Stimulated activated naive B cell treated with anti-CD40 and anti-IgM and Interleukin-4, amounts not matched to agents 10 μg/mL and 1 μg/mL and 100 μg/mL, for 72 hours (primary cell): ENCODE measurements at regions not wholly inside any gene's neighbourhood (a gene's known extent, or its start where the extent isn't known, plus 50 kb on each side); places are given as distances from the start of the nearest gene placed in this dataset.

Source experiments
- ATAC-seq, 2 donors: fragments of 150-1000 bp; cut with Tn5 transposase; replicated peaks; 2 replicates each; pipeline ENCODE4 v1.10.0; 2021; ENCODE audit warnings: moderate library complexity in 1 of 2
- DNase-seq: peaks from one replicate; pipeline ENCODE4 v3.0.0; 2021
- H3K27ac Mint-ChIP-seq: one replicate; pipeline ENCODE4 v1.8.0; 2022; ENCODE audit warnings: mild to moderate bottlenecking, mixed read lengths
- H3K27me3 Mint-ChIP-seq, 2 donors: one replicate each; pipeline ENCODE4 v1.8.0; 2022; ENCODE audit warnings: mixed read lengths in 2 of 2
- H3K36me3 Mint-ChIP-seq, 2 donors: one replicate each; pipeline ENCODE4 v1.8.0; 2022; ENCODE audit warnings: mixed read lengths in 2 of 2, mild to moderate bottlenecking in 1 of 2
- H3K4me1 Mint-ChIP-seq, 2 donors: one replicate each; pipeline ENCODE4 v1.8.0; 2022; ENCODE audit warnings: mixed read lengths in 2 of 2, mild to moderate bottlenecking in 1 of 2
- H3K4me3 Mint-ChIP-seq, 2 donors: one replicate each; pipeline ENCODE4 v1.8.0; 2022; ENCODE audit warnings: mild to moderate bottlenecking in 2 of 2, mixed read lengths in 2 of 2, moderate library complexity in 1 of 2
- H3K9me3 Mint-ChIP-seq, 2 donors: one replicate each; pipeline ENCODE4 v1.8.0; 2022; ENCODE audit warnings: mixed read lengths in 2 of 2, mild to moderate bottlenecking in 1 of 2

- Mint-ChIP-seq H3K4me1 (no peaks in the 10 kb centered on the region), H3K27ac (no peak overlapping the region), H3K9me3 (peaks cover 0 to 4% of the 10 kb centered on the region in 2 donors), H3K36me3 (no peaks in the 10 kb centered on the region), H3K27me3 (peaks cover 21 to 31% of the 10 kb centered on the region in 2 donors), H3K4me3 (no peak overlapping the region)
- DNase-seq: no peak
- ATAC-seq: no peak
Observed at GRCh38 chr20:51236421-51236820, 213.5 kb upstream of the KCNG1 start.

- H3K4me1 Mint-ChIP-seq: no peaks in the 10 kb centered on the region
- no peak for ATAC-seq
- DNase-seq: no peak
- H3K36me3 Mint-ChIP-seq: no peaks in the 10 kb centered on the region
- no peak overlapping the region for H3K4me3 Mint-ChIP-seq
- no peak overlapping the region for H3K27ac Mint-ChIP-seq
- H3K27me3 Mint-ChIP-seq: peaks cover 19 to 38% of the 10 kb centered on the region in 2 donors
- H3K9me3 Mint-ChIP-seq: peaks cover 2 to 7% of the 10 kb centered on the region in 2 donors
Observed at GRCh38 chr20:51233345-51233744, 210.4 kb upstream of the KCNG1 start.

DNA sequence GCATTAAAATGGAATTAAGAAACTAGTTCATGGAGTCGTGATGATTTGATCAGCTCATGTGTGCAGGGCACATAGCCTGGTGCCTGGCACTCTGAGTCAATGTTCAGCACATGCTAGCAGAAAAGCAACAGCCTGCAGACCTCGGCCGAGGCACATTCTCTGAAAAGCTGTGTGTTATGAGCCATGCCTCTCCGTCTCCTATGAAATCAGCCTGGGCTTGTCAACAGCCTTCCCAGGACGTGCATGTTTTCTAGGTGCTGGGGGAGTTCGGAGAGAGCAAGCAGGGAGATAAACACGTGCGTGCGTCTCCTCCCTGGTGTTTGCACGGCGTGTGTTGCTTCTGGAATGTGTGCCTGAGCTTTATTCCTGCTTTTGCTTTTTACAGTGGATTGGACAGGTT is 207.8 kb upstream of the KCNG1 start:
- Mint-ChIP-seq H3K9me3 (peaks cover 2 to 7% of the 10 kb centered on the region in 2 donors), H3K4me3 (no peak overlapping the region), H3K27me3 (peaks cover 21 to 27% of the 10 kb centered on the region in 2 donors), H3K27ac (no peak overlapping the region), H3K36me3 (no peaks in the 10 kb centered on the region), H3K4me1 (no peaks in the 10 kb centered on the region)
- DNase-seq (no peak), ATAC-seq (no peak)

DNA sequence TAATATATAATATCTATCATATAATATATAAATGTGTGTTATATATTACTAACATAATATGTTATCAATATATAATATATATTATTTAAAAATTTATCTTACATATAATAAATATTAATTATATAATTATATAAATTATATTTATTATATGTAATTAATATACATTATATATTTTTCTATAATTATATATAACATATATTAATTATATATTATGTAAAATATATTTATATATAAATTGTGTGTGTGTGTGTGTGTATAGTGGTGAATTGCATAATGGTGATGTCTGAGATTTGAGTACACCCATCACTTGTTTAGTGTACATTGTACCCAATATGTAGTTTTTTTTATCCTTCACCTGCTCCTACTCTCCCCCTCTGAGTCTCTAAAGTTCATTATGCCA is 205.9 kb upstream of the KCNG1 start:
- Mint-ChIP-seq H3K4me1 (no peaks in the 10 kb centered on the region), H3K27me3 (peaks cover 11 to 14% of the 10 kb centered on the region in 2 donors), H3K4me3 (no peak overlapping the region), H3K27ac (no peak overlapping the region), H3K9me3 (peaks cover 3 to 8% of the 10 kb centered on the region in 2 donors), H3K36me3 (peaks cover 3 to 4% of the 10 kb centered on the region in 2 donors)
- DNase-seq: no peak
- ATAC-seq: no peak

DNA sequence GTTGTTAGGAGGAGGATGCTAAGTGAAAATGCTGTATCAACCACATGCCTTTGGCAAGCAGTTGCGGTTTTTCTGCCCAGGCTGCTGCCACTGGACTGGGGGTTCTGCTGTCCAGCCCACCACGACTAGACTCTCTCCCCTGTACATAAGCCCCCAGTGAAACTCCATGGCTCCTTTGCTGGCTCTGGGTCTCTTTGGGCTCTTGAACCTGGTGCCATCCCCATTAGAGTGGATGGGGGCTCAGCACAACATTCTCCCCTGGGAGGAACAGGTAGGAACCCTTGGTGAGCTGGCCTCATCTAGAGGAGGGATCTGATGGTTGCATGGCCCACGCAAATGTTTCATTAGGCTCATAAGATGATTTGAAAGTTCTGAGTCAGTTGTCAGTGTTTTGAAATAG is 204.8 kb upstream of the KCNG1 start:
- H3K27me3 Mint-ChIP-seq: peaks cover 12 to 16% of the 10 kb centered on the region in 2 donors
- ATAC-seq: no peak
- peaks cover 6 to 11% of the 10 kb centered on the region in 2 donors for H3K9me3 Mint-ChIP-seq
- no peaks in the 10 kb centered on the region for H3K4me1 Mint-ChIP-seq
- no peak for DNase-seq
- peaks cover 3 to 7% of the 10 kb centered on the region in 2 donors for H3K36me3 Mint-ChIP-seq
- H3K4me3 Mint-ChIP-seq: no peak overlapping the region
- no peak overlapping the region for H3K27ac Mint-ChIP-seq

DNA sequence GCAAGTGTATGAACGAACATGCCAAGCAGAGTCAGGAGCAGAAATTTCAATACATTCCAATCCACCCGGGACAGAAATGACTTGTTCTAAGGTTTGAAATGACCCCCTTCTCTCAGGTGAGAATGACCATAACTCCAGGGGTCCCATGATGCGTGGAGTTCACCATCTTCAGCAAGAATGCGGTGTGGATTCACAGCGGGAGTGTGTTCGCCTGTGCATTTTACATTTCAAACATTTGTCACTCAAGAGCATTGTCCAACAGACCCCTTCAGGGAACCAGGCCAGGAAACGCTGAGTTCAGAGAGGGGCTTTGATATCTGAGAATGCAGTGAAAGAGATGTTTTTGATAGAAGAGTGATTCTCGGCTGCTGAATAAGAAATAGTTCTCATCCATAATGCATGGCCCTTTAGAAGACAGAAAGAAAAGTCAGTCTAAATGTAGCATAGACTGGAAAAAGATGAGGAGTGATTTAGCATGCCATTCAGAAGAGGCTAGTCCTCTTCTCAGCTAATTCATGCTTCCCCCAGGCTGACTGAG is 200.3 kb upstream of the KCNG1 start:
- peaks cover 3 to 7% of the 10 kb centered on the region in 2 donors for H3K36me3 Mint-ChIP-seq
- no peak overlapping the region for H3K27ac Mint-ChIP-seq
- no peak for ATAC-seq
- peaks cover 37 to 50% of the 10 kb centered on the region in 2 donors for H3K27me3 Mint-ChIP-seq
- H3K4me3 Mint-ChIP-seq: no peak overlapping the region
- DNase-seq: no peak
- peaks cover 3 to 9% of the 10 kb centered on the region in 2 donors for H3K9me3 Mint-ChIP-seq
- H3K4me1 Mint-ChIP-seq: peaks cover 9 to 17% of the 10 kb centered on the region in 2 donors

- Mint-ChIP-seq H3K27ac (no peak overlapping the region), H3K27me3 (peaks cover 37 to 46% of the 10 kb centered on the region in 2 donors), H3K9me3 (peaks cover 9 to 14% of the 10 kb centered on the region in 2 donors), H3K36me3 (peaks cover 5 to 7% of the 10 kb centered on the region in 2 donors), H3K4me3 (no peak overlapping the region), H3K4me1 (peaks cover 13 to 17% of the 10 kb centered on the region in 2 donors)
- no peak for ATAC-seq
- no peak for DNase-seq
Observed at GRCh38 chr20:51221791-51222408, 199.0 kb upstream of the KCNG1 start.

DNA sequence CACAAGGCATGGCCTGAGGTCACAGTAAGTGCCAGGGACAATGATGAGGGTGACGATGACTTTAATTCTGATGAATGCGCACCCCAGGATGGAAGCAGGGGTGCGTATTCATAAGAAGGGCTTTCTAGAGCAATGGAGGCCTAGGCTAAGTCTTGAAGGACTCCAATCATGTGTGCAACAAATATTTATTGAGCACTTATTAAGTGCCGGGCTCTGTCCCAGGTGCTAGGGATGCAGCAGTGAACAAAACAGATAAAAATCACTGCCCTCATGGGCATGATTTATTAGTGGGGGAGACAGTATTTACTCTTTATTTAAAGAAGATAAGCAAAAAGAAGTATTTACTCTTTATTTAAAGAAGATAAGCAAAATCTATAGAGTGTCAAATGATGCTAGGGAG is 198.2 kb upstream of the KCNG1 start:
- Mint-ChIP-seq H3K27me3 (peaks cover 37 to 45% of the 10 kb centered on the region in 2 donors), H3K4me3 (no peak overlapping the region), H3K36me3 (peaks cover 5 to 7% of the 10 kb centered on the region in 2 donors), H3K27ac (no peak overlapping the region), H3K9me3 (peaks cover 12 to 18% of the 10 kb centered on the region in 2 donors), H3K4me1 (peaks cover 13 to 17% of the 10 kb centered on the region in 2 donors)
- no peak for DNase-seq
- no peak for ATAC-seq

DNA sequence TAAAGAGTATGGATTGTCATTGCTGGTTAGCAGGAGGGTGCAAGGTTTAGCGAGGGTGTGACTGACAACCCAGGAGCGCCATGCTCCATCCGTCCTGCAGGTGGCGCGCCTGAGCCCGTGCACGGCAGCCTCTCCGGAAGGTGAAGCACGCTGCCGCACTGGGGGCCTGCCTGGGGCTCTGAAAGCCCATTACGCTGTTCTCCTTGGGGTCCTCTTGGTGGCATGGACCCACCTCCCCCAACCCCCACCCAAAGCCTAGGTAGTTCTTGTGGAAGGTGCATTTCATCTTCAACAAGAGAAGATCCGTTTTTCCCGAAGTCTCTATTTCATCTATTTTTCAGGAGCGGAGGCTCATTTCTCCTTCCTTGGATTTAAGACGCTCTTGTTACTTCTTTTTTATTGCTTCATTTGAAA is 197.4 kb upstream of the KCNG1 start:
- Mint-ChIP-seq H3K4me3 (peak overlapping the region in 1 of 2 donors; percentile 7), H3K27me3 (peaks cover 38 to 47% of the 10 kb centered on the region in 2 donors)
- ATAC-seq: peak in 1 of 2 donors; percentile 50

DNA sequence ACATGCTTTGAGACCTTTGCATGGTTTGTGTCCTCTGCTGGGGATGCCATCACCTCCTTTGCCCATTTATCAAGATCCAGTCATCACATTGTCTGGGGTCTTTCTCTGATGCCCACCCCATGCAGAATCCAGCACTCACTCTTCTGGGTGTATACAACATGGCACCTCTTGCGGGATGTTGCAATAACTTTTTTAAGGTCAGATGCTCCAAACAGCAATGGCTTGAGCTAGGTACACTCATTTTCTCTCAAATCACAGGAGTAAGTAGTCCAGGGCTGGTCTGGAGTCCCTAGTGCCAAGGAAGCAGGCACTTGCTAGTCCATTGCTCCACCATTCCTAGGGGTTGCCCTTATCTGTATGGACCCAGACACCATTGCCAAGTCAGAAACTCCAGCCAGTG is 196.6 kb upstream of the KCNG1 start:
- Mint-ChIP-seq H3K36me3 (peaks cover 2 to 5% of the 10 kb centered on the region in 2 donors), H3K27ac (no peak overlapping the region), H3K4me3 (no peak overlapping the region), H3K27me3 (peaks cover 45 to 54% of the 10 kb centered on the region in 2 donors), H3K4me1 (peaks cover 13 to 17% of the 10 kb centered on the region in 2 donors), H3K9me3 (peaks cover 14 to 21% of the 10 kb centered on the region in 2 donors)
- no peak for ATAC-seq
- no peak for DNase-seq

More for the DNA sequence above, 197.4 kb upstream of the KCNG1 start:
- peak; percentile 21 for DNase-seq
- Mint-ChIP-seq H3K4me1 (peaks cover 13 to 17% of the 10 kb centered on the region in 2 donors), H3K27ac (no peak overlapping the region), H3K36me3 (peaks cover 3 to 7% of the 10 kb centered on the region in 2 donors), H3K9me3 (peaks cover 14 to 16% of the 10 kb centered on the region in 2 donors)

DNA sequence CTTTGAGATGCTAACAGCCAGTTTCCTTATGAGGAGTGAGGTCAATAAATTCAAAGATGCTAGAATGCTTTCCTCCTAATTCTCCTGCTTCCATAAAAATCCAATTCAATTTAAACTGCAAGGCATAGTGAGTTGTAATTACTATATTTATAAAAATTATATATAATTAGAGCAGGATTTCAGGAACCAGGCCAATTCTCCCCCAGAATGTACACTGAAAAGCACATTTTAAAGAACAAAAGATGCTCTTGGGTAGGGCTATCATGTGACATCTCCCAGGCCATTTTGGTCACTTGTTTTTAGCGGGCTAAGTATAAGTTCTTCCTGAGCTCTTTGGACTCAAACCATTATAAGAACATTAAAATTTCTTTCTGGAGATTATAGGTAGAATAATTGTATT is 195.7 kb upstream of the KCNG1 start:
- no peak for DNase-seq
- no peak for ATAC-seq
- Mint-ChIP-seq H3K27me3 (peaks cover 44 to 60% of the 10 kb centered on the region in 2 donors), H3K9me3 (peaks cover 12 to 20% of the 10 kb centered on the region in 2 donors), H3K4me1 (peaks cover 13 to 17% of the 10 kb centered on the region in 2 donors), H3K36me3 (peaks cover 2 to 3% of the 10 kb centered on the region in 2 donors), H3K4me3 (no peak overlapping the region), H3K27ac (no peak overlapping the region)

- Mint-ChIP-seq H3K9me3 (peaks cover 9 to 18% of the 10 kb centered on the region in 2 donors), H3K4me1 (peaks cover 13 to 17% of the 10 kb centered on the region in 2 donors), H3K27ac (peak overlapping the region; percentile 33), H3K4me3 (no peak overlapping the region), H3K36me3 (peaks cover 0 to 2% of the 10 kb centered on the region in 2 donors), H3K27me3 (peaks cover 41 to 60% of the 10 kb centered on the region in 2 donors)
- no peak for ATAC-seq
- DNase-seq: no peak
Observed at GRCh38 chr20:51217347-51218045, 194.6 kb upstream of the KCNG1 start.

DNA sequence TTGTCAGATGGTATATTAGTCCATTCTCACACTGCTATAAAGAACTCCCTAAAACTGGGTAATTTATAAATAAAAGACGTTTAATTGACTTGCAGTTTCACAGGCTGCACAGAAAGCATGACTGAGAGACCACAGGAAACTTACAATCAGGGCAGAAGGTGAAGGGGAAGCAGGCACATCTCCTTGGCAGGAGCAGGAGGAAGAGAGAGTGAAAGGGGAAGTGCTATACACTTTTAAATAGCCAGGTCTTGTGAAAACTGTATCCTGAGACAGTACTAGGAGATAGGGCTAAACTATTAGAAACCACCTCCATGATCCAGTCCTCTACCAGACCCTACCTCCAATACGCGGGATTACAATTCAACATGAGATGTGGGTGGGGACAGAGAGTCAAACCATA is 193.9 kb upstream of the KCNG1 start:
- H3K36me3 Mint-ChIP-seq: peaks cover 0 to 2% of the 10 kb centered on the region in 2 donors
- H3K9me3 Mint-ChIP-seq: peaks cover 9 to 18% of the 10 kb centered on the region in 2 donors
- peaks cover 13 to 15% of the 10 kb centered on the region in 2 donors for H3K4me1 Mint-ChIP-seq
- DNase-seq (no peak), ATAC-seq (peak; percentile 51 to 61)
- H3K27ac Mint-ChIP-seq: peak overlapping the region; percentile 33
- no peak overlapping the region for H3K4me3 Mint-ChIP-seq
- peaks cover 39 to 53% of the 10 kb centered on the region in 2 donors for H3K27me3 Mint-ChIP-seq

- Mint-ChIP-seq H3K9me3 (peaks cover 9 to 18% of the 10 kb centered on the region in 2 donors), H3K27ac (no peak overlapping the region), H3K4me1 (peaks cover 0 to 4% of the 10 kb centered on the region in 2 donors), H3K4me3 (no peak overlapping the region), H3K36me3 (peaks cover 0 to 2% of the 10 kb centered on the region in 2 donors), H3K27me3 (peaks cover 25 to 37% of the 10 kb centered on the region in 2 donors)
- ATAC-seq: no peak
- DNase-seq: no peak
Observed at GRCh38 chr20:51212816-51213215, 189.9 kb upstream of the KCNG1 start.
